SIG-M5 treated with dmso at 0.1 percent for 504 hours (cell line): ENCODE measurements at regions not wholly inside any gene's neighbourhood (a gene's known extent, or its start where the extent isn't known, plus 50 kb on each side); places are given as distances from the start of the nearest gene placed in this dataset.
"Not testable (repeated sequence)": the region's sequence is repeated elsewhere in the genome, so short reads cannot be mapped to it uniquely, and the experiment has no call there.

Experiments used
- DNase-seq: peaks from one replicate; lab custom pipeline; 2025; ENCODE audit not compliant: unreplicated experiment; lab: John Stamatoyannopoulos, UW

- no peak for DNase-seq
Measured at GRCh38 chr3:177382944-177383343, 185.7 kb upstream of the TBL1XR1 start.

DNA sequence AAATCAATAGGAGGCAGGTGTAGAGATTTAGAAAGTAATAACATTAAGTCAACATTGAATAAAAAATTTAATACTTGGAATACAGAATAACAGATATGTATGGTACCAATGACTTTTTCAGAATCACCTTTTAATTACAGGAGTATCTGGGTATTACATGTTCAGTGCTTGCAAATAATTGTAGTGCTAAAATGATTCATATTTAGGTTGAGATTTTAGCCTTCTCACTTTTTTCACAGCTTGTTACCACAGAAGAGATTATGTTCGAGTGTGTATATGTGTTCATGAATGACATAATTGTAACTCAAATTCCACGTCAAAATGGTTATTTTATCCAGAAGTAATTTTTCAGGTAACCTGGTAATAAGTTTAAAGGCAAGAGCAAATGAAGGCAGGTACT, 187.9 kb upstream of the TBL1XR1 start:
- DNase-seq: no peak

- no peak for DNase-seq
Measured at GRCh38 chr3:177385831-177386301, 188.6 kb upstream of the TBL1XR1 start.

DNA sequence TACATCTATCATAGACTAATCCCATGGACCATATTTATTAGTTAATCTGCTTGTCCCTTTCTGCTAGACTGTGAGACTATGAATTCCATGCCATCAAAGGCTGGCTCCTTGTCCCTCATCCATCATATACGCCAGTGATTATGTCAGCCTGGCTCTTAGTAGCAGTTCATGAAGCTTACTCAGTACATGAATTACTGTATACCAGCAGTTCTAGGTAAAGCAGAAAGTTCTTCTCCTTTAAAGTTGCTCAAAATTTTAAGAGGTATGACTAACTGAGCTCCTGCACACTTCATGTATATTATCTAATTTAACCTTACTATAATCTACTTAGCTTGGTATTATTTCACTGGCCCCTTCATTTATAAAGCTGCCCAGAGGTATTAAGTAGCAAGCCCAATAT, 190.9 kb upstream of the TBL1XR1 start:
- DNase-seq: no peak

- not testable (repeated sequence) for DNase-seq
Measured at GRCh38 chr3:177394231-177395024, 197.1 kb upstream of the TBL1XR1 start.

DNA sequence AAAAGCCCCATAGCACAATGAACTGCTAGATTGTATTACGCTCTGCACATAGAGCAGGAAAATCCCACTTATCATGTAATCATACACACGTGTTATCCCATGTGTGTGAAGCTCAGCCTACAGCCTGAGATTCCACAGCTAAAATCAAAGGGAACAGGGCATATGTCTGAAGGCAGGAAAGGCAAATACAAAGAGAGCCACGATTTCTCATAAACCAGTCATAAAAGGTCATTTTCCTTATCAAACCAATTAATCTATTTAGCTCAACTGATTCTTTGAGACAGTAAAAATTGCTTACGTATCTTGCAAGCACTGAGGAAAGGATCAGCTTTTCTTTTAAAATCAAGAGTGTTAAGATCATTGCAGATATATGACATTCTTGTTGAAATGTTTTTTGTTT, 199.5 kb upstream of the TBL1XR1 start:
- no peak for DNase-seq

DNA sequence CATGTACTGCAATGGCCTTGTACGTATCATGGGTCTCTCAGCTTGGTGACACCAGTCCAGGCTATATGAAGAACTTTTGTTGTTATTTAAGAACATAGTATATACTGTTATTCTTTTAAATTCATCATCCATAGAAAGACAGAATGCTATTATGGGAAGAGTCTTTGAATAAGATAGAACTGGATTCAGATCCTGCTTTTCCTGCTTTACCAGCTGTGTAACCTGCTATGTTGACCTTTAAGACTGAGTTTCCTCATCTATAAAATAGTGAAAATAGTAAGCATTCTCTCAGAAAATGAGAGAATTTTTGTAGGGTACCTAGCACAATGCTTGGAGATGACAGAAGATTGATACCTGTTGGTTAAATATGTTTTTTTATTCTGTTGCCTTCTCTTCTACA, 204.1 kb upstream of the TBL1XR1 start:
- no peak for DNase-seq

DNA sequence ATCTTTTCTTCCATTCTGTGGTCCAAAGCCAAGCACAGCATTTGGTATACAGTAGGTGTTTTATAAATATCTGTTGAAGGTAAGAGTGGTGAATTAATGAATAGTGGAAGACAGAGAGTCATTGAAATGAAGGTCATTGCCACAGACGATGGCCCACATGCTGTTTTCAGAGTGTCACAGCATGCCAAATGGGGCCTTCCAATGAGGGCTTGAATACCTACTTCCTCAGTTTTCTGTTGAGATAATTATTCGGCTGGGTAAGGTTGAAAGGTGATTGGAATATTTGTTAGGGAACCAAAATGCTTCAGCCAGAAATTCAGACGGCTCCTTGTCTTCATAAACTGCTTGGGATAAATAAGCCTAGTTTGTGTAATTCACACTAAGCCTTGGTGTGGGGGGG, 205.3 kb upstream of the TBL1XR1 start:
- no peak for DNase-seq

DNA sequence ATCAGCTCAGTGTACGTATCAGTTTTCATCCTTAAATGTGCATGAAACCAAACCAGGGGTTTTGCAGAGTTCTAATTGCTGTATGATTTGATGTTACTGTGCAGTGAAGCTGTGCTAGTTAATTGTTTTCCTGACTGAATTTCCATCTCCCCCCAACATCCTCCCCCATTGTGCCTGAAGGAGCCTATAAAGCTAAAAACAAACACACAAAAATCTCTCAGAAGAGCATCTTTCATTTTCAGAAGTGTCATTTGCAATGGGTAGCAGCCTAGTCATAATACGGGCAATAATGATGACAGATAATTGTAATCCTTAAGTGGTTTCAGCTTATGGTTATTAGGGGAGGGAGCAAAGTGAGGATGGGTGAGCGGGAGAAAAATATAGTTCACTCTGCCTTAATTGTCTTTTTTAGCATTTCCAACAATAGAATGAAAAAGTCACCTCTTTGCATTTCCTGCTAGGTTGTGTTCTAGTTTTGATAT, 207.9 kb upstream of the TBL1XR1 start:
- DNase-seq: no peak

DNA sequence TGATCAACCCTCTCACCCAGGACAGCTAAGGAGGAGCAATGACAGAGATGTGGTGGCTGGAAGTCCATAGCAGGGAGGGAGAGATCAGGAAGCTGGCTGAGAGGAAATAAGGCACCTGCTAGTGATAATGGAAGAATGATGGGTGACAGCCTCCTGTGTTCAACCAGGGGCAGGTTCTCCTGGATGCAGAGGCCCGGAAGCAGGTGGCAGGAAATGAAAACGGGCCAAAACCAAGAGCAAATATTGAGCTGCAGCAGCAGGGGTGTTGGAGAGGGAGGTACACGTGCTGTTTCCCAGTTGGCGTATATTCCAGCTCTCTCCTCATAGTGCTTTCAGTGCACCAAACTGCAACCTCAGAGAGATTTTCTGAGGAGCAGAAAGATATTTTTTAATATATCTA, 213.4 kb upstream of the TBL1XR1 start:
- DNase-seq: no peak

GRCh38 chr3:177411201-177411600, 213.9 kb upstream of the TBL1XR1 start:
- no peak for DNase-seq

GRCh38 chr3:177412677-177413170, 215.4 kb upstream of the TBL1XR1 start:
- not testable (repeated sequence) for DNase-seq

GRCh38 chr3:177414093-177414492, 216.8 kb upstream of the TBL1XR1 start:
- no peak for DNase-seq

- DNase-seq: no peak
Measured at GRCh38 chr3:177418787-177419186, 221.5 kb upstream of the TBL1XR1 start.

DNA sequence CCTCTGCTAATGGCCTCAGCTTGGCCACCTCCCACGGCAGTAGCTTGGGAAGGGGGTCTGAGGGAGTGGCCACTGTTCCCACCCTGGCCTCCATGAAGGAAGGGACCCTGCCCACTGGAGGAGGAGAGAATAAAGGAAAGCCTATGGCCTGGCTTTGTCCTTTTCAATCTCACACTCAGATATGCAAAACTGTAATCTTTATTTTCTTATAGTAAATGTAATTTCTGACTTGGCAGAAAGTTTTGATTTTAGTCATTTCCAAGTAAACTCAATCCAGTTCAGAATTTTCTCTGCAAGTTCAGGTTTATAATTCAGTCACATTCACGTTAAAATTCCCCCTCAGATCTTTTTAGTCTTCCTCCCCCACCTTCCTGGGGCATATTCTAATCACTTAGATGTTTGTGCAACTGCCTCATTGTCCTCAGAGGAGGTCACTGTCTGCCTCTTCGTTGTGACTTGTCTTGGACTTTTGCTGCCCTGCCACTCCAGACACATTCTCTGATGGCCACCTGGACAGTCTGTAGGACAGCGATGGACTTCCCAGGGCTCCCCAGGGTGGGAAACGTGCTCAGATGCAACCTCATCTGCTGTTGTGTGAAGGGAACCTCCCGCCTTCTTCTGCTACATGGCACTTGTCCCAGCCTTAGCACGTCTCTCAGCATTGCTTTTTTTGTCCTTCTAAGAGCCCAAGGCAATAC, 222.8 kb upstream of the TBL1XR1 start:
- no peak for DNase-seq

GRCh38 chr3:177420651-177421480, 223.6 kb upstream of the TBL1XR1 start:
- DNase-seq: no peak

GRCh38 chr3:177421481-177421785, 224.2 kb upstream of the TBL1XR1 start:
- DNase-seq: no peak

DNA sequence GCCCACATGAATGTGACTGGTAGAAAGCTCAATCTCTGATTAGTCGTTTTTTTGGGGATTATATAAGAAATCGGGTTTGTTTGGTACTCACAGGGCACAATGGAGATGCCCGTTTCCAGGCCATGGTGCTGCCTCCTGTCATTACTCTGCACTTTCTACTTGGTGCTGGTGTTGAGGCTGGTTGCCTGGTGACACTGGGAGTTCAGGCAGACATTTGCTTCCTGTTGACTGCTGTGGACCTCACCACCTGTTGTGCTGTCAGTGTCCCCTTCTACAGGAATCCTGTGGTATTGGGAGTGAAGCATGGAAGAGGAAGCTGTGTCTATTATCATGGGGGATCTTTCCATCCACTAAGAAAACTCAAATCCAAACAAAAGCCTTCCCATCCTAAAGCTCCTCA, 227.2 kb upstream of the TBL1XR1 start:
- no peak for DNase-seq

- no peak for DNase-seq
Measured at GRCh38 chr3:177425042-177425441, 227.8 kb upstream of the TBL1XR1 start.

DNA sequence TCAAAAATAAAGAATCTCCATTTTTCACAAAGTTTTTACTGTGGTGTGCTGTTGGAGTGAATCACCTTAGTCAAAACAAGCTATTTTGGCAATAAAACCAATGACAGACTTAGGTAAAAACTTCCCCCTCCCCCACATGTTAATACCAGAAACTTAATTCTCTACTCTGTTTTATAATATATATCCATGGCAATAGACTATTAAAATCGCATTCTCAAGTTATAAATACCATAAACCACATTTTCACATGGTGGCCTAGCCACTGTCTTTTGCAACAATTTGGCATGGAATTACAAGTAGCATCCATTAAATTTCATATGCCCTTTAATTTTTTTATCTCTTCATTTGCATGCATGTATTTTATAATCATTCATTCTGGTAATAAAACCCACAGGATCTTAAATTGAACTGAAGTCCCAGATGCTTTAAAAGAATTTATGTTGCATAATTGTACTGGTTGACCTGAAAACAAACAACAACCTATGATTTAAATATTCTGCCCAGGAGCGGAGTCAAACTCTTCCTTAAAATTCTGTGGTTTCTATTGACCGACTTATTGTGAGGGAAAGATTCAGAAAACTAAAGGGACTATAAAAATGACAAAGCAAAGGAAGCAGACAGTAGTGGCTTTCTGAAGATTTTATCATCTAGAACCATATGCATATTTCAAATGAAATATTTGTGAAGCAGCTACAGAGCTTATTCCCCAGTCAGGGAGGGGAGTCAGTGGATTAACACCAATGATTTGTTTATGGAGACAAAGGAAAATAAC, 229.0 kb upstream of the TBL1XR1 start:
- DNase-seq: no peak
